ENCODE measurements at regions not wholly inside any gene's neighbourhood (a gene's known extent, or its start where the extent isn't known, plus 50 kb on each side); places are given as distances from the start of the nearest gene placed in this dataset.

DNA sequence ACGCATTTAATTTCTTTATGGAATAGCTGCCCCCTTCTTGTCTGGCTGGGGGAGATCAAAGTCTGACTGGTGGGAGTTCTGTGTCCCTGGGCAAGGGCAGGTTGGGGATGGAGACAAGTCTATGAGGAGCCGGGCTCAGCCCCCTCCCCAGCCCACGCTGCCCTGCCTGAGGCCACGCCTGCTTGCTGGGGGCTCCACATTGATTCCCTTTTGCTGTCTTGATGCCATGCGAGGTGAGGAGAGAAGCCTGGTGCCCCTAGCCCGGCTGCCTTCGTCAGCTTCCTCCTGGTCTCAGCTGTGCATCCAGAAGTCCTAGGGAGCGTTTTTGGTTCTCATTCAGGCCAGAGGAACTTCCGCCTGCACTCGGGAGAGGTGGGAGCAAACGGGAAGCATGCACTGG lies 247.9 kb downstream of the NDUFA10 start:
- no peaks in the 10 kb centered on the region for H3K4me1 ChIP-seq
- no peaks in the 10 kb centered on the region for H3K36me3 ChIP-seq
- no peaks in the 10 kb centered on the region for H3K9me3 ChIP-seq
- DNase-seq = no peak
- peaks cover 29% of the 10 kb centered on the region for H3K27me3 ChIP-seq
- no peak overlapping the region for H3K4me3 ChIP-seq (ENCODE audit: low read depth, low read length)
- TF ChIP-seq, protein P1, sequence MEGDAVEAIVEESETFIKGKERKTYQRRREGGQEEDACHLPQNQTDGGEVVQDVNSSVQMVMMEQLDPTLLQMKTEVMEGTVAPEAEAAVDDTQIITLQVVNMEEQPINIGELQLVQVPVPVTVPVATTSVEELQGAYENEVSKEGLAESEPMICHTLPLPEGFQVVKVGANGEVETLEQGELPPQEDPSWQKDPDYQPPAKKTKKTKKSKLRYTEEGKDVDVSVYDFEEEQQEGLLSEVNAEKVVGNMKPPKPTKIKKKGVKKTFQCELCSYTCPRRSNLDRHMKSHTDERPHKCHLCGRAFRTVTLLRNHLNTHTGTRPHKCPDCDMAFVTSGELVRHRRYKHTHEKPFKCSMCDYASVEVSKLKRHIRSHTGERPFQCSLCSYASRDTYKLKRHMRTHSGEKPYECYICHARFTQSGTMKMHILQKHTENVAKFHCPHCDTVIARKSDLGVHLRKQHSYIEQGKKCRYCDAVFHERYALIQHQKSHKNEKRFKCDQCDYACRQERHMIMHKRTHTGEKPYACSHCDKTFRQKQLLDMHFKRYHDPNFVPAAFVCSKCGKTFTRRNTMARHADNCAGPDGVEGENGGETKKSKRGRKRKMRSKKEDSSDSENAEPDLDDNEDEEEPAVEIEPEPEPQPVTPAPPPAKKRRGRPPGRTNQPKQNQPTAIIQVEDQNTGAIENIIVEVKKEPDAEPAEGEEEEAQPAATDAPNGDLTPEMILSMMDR (IDR thresholded peaks at IDR 0.05; ENCODE audit: low read depth, low read length) = no peak

DNA sequence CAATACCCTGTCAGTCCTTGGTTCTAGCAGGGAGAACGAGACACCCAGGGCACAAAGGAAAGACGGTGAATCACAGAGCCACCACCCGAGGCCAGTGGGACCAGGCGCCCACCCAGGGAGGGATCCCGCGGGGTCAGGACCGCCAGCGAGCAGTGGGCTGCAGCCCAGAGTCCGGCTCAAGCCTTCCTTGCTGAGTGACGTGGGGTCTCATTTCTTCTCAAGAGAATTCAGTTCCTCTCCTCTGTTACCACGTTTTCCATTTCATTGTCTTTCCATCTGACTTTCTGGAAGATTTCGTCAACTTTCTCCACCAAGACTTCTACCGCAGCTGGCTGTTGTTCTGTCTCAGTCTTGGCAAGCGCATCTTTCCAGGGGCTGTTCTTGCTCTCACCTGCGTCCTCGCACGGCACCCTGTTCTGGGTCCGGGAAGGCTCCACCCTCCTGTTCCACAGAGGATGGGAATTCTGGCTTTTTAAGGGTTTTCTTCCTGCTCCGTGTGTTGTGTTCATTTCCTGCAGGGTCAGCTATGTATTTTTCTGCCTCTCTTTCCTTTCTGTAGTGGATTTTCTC lies 248.6 kb downstream of the NDUFA10 start:
- H3K4me3 ChIP-seq (ENCODE audit: low read depth, low read length) = no peak overlapping the region
- H3K9me3 ChIP-seq = no peaks in the 10 kb centered on the region
- TF ChIP-seq, protein P1 (IDR thresholded peaks at IDR 0.05; ENCODE audit: low read depth, low read length) = no peak
- H3K36me3 ChIP-seq = no peaks in the 10 kb centered on the region
- DNase-seq = no peak
- H3K4me1 ChIP-seq = no peaks in the 10 kb centered on the region
- H3K27me3 ChIP-seq = peaks cover 29% of the 10 kb centered on the region

DNA sequence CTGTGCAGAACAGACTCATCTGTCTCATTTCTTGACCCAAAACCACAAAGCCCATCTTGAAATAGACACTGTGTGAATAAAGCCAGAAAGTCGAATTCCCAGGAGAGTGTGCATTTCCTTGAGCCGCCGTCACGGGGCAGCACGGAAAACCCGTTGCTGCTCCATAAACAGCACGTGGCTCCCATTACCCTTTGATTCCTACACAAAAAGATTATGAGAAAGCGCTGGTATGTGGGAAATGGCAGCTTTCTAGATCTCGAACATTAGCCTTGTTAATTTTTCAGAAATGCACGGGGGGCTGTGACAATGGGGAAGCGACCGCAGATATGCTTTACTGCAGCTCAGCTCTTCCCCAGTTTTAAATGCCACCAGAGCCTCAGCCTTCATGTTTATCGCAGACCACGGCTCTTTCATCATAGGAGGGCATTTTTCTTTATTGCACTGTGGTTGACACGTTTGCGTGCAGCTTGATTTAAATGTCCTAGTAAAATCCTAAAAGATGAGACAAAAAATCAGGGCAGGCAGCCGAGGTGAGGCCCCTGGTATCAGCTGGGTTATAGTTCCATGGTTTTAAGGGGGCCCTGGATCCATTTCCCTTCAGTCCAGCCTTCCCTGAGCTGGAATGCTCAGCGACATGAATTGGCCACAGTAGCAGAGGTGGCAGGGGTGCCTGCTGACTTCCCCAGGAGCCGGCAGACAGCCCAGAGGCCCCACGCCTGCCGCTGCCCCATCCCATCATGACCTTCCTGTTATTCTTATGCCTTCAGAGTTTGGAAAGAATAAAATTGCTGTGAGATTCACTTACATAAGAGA lies 249.3 kb downstream of the NDUFA10 start:
- H3K4me1 ChIP-seq = no peaks in the 10 kb centered on the region
- peaks cover 29% of the 10 kb centered on the region for H3K27me3 ChIP-seq
- H3K4me3 ChIP-seq (ENCODE audit: low read depth, low read length) = no peak overlapping the region
- TF ChIP-seq, protein P1 (IDR thresholded peaks at IDR 0.05; ENCODE audit: low read depth, low read length) = no peak
- H3K36me3 ChIP-seq = no peaks in the 10 kb centered on the region
- DNase-seq = no peak
- H3K9me3 ChIP-seq = no peaks in the 10 kb centered on the region

DNA sequence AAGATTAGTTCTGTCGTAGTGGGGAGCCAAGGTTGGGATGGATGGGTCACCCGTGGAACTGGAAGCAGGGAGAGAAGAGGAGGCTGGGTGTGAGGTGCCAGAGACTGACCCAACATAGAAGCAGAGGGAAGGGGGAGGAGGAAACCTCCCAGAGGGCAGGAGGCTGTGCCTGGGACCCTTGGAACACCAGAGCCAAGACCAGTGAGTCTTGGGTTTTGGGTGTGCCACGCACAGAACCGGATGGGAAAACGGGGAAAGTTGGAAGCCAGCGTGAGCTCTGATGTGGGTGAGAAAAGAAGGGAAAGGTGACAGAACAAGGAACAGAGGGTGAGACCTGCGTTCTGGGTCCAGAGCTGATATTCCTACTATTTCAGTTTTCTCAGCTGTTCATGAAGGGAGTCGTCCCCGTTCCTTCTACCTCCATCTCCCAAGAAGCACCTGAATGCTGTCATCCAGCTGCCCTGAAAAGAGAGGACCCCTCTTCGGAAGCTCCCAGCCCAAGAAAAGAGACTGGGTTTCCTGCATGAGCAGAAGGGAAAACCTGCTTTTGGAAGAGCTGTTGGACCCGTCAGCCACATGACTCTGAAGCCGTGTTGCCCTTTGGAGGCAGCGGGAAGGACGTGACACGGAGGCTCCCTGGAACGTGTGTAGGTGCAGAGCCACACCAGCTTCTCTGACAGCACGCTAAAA lies 250.1 kb downstream of the NDUFA10 start:
- Histone ChIP-seq H3K9me3 (no peaks in the 10 kb centered on the region), H3K27me3 (peaks cover 29% of the 10 kb centered on the region), H3K36me3 (no peaks in the 10 kb centered on the region), H3K4me1 (no peaks in the 10 kb centered on the region), H3K4me3 (ENCODE audit: low read depth, low read length) (no peak overlapping the region)
- TF ChIP-seq, protein P1 (IDR thresholded peaks at IDR 0.05; ENCODE audit: low read depth, low read length) = no peak
- no peak for DNase-seq

DNA sequence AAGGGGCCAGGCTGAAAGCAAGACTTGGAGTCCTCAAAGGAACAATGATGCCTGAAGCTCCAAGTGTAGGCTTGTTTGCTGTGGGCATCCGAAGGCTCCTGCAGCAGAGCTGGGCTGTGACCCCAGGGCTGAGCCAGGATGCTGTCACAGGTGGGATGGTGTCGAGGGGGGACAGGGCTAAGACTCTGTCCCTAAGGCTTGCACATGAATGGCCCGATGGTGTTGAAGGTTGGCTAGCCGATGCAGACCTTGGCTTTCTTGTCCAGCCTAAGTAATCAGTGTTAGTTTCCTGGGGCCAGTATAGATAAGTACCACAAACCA lies 251.0 kb downstream of the NDUFA10 start:
- Histone ChIP-seq H3K4me3 (ENCODE audit: low read depth, low read length) (no peak overlapping the region), H3K36me3 (no peaks in the 10 kb centered on the region), H3K4me1 (no peaks in the 10 kb centered on the region), H3K27me3 (peaks cover 29% of the 10 kb centered on the region), H3K9me3 (no peaks in the 10 kb centered on the region)
- no peak for DNase-seq
- TF ChIP-seq, protein P1 (IDR thresholded peaks at IDR 0.05; ENCODE audit: low read depth, low read length) = no peak
